T-helper 1 cell treated with Interleukin-12 subunit alpha and Interleukin-12 subunit beta and Interleukin-4 antibody, amounts not matched to agents 30 ng/mL and 1 ng/mL, for 36 hours (primary cell): ENCODE measurements at regions not wholly inside any gene's neighbourhood (a gene's known extent, or its start where the extent isn't known, plus 50 kb on each side); places are given as distances from the start of the nearest gene placed in this dataset.

Source experiments
- intact Hi-C: fragments of 100-400 bp; cut with micrococcal nuclease; formaldehyde crosslinking; loops from one replicate; pipeline ENCODE4 v1.15.1; 2024

- intact Hi-C loops: no loop called here
Measured at GRCh38 chr13:92938486-92939020, 288.1 kb upstream of the GPC6 start.

- intact Hi-C loops: no loop called here
Measured at GRCh38 chr13:92941167-92941566, 285.4 kb upstream of the GPC6 start.

DNA sequence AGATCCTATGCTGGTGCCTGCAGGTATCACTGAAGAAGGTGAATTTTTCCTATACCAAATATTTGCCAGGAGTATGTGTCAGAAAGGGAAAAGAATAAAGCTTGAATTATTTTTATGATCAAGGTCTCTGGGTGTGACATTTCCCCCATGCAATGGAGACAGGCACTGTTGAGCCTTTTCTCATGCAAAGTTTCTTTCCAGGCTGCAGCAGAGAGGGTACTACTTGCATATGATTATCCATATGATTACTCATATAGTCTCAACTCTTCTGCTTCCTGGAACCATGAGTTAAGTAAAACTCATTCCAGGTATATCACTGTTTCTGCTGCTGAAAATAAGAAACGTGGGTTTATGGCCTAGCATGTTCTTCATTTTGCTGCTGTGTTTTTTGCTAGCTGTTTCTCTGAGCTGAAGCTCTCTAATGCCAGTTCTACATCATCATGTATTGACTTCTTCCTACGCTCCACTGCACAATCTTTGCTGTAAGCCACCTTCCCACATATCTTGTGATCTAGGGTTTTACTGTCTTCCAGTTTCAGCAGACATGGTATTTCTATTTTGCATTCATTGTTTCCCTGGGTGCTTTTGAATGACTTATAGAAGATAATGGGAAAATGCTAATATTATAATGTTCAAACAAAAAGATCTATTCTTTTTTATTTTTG is 278.7 kb upstream of the GPC6 start:
- intact Hi-C loops: no loop called here

DNA sequence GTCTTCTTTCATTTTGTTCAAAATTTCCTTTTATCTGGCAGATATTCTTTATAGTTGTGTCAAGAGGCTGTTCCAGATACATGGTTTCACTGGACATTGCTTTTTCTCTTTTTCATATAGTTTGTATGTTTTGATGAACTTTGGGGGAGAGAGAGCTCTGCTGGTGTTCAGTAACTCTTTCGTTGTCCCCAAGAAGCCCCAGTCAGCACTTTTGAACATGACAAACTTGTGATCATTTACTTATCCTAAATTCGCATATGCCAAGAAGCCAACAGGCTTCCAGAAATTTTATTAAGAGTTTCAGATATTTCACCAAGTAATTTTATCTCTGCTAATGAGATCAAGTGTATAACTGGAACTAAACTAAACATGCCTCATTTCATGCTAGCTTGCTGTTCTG is 275.8 kb upstream of the GPC6 start:
- intact Hi-C loops: no loop called here

GRCh38 chr13:92951273-92951890 is 275.2 kb upstream of the GPC6 start:
- intact Hi-C loops: no loop called here

- intact Hi-C loops: no loop called here
Measured at GRCh38 chr13:92952161-92952560, 274.4 kb upstream of the GPC6 start.

DNA sequence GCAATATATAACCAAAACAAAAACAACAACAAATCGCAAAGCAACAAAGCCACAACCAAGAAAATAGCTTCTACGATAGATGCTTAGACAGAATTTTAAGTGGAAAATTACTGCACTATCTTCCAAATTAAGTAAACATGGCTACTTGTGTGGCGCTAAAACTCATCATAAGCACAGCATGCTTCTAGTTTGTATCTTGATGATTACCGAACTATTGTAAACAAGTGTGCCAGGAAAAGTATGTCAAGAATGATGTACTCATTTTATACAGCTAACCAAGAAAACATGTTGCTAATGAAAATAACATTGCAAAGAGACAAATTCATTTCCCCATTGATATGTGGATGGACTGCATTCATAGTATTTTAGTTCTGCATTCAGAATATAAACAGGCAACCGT is 271.9 kb upstream of the GPC6 start:
- intact Hi-C loops: no loop called here

GRCh38 chr13:92959790-92960189 is 266.8 kb upstream of the GPC6 start:
- intact Hi-C loops: no loop called here

DNA sequence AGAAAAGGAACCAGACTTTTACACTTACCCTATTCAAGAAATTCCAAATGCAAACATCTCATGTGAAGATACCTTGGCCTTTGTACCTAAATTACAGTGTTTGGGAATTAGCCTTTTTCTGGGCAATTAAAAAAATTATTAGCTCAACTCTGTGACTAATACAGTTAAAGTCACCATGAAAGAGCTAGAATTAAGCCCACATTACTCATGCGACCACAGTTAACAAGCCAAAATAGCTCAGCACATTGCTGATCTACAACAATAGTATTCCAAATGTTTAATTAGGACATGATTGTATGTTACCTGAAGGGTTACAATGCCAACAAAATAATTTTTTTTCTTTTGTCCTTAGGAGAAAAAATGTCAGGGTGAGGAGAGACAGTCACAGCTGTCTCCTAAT is 263.6 kb upstream of the GPC6 start:
- intact Hi-C loops: no loop called here

GRCh38 chr13:92966341-92966740 is 260.3 kb upstream of the GPC6 start:
- intact Hi-C loops: no loop called here

DNA sequence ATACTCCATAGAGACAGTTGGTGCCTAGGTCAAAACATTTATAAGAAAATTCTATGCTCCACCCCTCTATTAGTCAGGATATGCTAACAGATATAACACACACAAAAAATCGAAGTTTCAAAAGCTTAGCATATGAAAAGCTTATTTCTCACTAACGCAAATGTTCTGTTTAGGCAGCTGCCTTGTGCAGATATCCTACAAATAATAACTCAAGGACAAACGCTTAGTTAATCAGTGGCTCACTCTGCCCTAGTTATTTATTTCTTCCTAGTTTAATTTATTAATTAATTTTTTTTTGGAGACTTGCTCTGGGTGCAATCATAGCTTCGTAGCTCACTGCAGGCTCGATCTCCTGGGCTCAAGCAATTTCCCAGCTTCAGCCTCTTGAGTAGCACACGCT is 259.7 kb upstream of the GPC6 start:
- intact Hi-C loops: no loop called here

- intact Hi-C loops: no loop called here
Measured at GRCh38 chr13:92967923-92968322, 258.7 kb upstream of the GPC6 start.

- intact Hi-C loops: no loop called here
Measured at GRCh38 chr13:92972751-92973150, 253.9 kb upstream of the GPC6 start.

DNA sequence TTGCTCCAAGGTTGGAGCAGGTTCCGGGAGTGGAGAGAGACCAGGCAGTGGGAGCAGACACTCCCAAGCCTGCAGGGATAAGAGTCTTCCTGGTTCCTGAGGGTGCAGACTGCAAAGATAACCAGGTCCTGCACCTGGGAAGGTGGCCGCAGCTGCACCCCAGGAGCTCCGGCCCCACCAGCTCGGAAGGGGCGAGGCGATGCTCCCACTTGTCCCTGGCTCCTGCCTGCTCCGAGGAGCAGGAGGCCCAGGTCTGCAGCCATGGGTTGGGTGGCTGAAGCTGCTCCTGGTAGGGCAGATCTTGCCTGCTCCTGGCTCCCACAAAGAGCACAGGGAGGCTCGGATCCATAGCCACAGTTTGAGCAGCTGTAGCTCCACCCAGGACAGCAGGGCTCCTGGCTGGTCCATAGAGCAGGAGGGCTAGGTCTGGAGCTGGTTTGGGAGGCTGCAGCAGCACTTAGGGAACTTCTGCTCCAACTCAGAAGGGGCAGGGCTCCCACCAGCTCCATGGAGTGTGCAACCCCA is 251.6 kb upstream of the GPC6 start:
- intact Hi-C loops: no loop called here

- intact Hi-C loops: no loop called here
Measured at GRCh38 chr13:92976657-92977056, 249.9 kb upstream of the GPC6 start.

DNA sequence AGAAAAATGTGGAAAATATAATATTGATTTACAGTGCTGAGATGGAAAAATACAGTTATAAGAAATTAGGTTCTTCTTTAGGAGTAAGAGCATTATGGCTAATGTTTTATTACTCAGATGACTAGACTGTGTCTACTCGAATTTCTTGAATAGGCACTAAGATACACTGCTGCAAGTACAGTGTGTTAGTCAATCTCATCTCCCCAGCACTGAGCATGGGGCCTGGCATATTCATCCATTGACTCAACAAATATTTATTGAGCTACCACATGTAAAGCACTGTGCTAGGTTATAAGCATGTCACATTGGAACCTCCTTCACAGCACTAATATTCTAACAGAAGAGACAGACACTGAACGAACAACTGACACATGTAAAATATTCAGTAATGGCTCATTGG is 242.5 kb upstream of the GPC6 start:
- intact Hi-C loops: no loop called here

DNA sequence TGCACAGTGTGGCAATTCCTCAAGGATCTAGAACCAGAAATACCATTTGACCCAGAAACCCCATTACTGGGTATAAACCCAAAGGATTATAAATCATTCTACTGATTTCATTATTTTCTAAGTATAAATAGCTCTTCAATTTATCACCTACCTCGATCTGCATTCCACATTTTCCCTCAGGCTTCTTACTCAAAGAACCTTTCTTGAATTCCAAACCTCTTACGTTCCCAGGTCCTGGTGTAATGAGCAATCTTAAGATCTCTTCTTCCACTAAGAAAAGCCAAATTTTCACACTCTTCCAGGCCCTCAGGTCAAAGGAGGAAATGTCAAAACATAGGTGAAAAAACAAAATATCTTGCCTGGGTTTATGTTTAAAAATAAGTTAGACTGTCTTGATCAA is 237.3 kb upstream of the GPC6 start:
- intact Hi-C loops: no loop called here

DNA sequence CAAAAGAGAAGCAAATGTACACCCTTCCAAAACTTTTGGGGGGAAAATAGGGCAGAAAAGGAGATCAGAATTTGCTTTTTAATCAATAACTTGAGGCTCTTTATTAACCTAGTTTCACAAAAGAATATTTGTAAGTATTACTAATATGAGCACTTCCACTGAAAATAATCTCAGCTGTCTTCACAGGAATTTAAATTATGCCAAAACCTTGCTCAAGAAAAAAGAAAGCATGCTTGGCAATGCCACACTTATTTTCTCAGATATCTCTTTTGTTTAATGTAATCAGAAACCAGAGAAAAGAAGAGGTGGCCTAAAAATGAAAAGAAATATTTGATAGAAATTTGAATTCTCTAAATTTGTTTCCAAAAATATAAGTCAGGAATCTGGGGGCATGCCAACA is 234.9 kb upstream of the GPC6 start:
- intact Hi-C loops: no loop called here

DNA sequence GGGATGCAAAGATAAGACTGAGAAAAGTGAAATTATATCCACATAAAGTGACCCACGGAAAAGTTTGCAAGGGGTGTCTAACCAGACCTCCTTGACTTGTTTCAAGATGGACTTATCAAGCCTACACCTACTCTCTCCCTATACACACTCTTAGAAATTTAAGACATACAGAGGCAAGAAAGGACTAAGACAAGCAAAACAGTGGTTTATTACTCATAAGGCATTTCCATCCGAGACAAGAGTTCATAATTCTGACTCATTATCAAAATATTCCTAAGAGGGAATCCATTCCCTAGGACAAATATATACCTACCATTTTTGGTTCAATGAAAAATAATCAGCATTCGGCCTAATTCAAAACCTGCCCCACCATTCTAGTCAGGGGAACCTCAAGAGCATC is 232.6 kb upstream of the GPC6 start:
- intact Hi-C loops: no loop called here

DNA sequence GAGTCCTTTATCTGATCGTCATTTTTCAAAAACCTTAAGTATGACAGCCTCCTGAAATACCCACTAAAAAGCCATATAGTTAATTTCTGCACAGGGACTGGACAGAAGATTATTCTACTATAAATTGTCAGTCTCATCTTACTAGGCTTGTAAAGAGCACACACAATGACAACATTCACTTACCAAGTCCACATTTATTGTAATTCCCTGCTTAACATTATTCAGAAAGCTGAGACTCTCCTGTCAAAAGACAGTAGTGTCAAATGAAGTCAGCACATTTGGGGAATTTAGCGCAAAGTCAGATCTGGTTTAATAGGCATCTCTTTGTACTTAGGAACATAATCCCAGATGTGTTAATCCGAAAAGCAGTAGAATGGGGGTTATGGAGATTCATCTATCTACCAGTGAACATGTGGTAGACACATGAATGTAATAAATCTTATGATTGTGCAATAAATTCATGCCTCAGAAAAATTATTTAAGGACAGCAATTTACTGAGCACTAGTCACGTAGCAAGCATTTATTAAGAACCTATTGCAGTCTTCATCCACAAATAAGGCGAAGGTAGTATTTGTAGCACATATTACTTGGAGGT is 224.6 kb upstream of the GPC6 start:
- intact Hi-C loops: no loop called here

DNA sequence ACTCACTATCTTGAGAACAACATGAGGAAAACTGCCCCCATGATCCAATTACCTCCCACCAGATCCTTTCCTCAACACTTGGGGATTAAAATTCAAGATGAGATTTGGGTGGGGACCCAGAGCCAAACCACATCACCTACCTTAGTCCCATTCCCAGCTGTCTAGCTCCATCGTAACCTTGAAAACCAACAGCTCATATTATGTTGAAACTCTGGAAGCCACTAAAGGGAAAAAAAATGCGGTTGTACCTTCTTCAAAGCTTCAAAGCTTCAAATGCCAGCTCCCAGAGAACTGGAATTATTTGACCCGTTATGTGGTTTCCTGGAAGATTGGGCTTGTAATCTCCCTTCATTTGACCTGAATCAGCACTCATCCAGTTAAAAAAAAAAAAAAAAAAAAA is 223.1 kb upstream of the GPC6 start:
- intact Hi-C loops: no loop called here

- intact Hi-C loops: loop anchor here (5.0 kb wide), 1 partner anchor 1348 kb away; no protein-coding TSS in a partner anchor
Measured at GRCh38 chr13:93004919-93005318, 221.7 kb upstream of the GPC6 start.
